ENCODE measurements at regions not wholly inside any gene's neighbourhood (a gene's known extent, or its start where the extent isn't known, plus 50 kb on each side); places are given as distances from the start of the nearest gene placed in this dataset.
A peak's percentile ranks its signal among the peaks of the same experiment; 100 is the strongest.

DNA sequence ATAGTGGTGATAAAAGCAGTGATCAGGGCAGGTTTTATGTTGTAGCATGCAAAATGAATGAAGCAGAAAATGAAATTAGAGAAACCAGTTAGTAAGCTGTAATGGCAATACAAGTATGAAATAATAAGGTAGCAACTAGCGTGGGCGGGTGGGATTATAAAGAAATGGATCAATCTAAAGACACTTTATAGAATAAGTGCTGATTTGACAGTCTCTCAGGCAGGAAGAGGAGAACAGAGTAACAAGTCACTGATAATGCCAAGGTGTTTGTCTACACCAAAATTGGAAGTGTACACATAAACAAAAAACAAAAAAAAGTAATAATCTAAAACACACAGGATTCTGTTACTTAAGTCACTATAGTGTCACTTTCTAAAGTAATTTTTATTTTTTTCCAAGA, 51.0 kb upstream of the PCBP1 start:
- DNase-seq = no peak
- no peaks in the 10 kb centered on the region for H3K36me3 ChIP-seq
- H3K4me1 ChIP-seq = no peaks in the 10 kb centered on the region
- no peaks in the 10 kb centered on the region for H3K9me3 ChIP-seq
- H3K27me3 ChIP-seq = no peaks in the 10 kb centered on the region
- TF ChIP-seq, protein P1, sequence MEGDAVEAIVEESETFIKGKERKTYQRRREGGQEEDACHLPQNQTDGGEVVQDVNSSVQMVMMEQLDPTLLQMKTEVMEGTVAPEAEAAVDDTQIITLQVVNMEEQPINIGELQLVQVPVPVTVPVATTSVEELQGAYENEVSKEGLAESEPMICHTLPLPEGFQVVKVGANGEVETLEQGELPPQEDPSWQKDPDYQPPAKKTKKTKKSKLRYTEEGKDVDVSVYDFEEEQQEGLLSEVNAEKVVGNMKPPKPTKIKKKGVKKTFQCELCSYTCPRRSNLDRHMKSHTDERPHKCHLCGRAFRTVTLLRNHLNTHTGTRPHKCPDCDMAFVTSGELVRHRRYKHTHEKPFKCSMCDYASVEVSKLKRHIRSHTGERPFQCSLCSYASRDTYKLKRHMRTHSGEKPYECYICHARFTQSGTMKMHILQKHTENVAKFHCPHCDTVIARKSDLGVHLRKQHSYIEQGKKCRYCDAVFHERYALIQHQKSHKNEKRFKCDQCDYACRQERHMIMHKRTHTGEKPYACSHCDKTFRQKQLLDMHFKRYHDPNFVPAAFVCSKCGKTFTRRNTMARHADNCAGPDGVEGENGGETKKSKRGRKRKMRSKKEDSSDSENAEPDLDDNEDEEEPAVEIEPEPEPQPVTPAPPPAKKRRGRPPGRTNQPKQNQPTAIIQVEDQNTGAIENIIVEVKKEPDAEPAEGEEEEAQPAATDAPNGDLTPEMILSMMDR (IDR thresholded peaks at IDR 0.05; ENCODE audit: low read depth, low read length) = no peak
- H3K4me3 ChIP-seq (ENCODE audit: low read depth, low read length) = no peak overlapping the region

DNA sequence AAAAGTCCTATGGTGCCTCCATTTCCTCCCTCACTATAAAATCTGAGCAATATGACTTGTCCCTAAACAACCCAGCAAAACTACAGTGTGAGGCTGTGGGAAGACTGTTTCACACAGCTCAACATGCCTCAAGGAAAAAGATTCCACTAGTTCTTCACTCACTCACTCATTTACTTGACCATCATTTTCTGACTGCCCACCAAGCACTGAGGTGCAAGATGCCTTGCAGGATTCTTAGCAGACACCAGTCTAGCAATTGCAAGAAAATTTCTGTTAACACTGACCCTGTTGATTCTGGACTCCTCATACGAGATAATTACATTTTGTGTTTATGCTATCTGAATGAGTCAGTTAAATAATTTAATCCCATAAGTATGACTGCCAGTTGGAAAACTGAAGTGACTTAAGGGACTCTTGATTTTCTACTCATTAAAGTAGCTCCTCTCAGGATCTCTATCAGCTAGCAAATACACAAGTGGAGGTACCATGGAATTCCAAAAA, 51.9 kb upstream of the PCBP1 start:
- Histone ChIP-seq H3K36me3 (no peaks in the 10 kb centered on the region), H3K4me1 (no peaks in the 10 kb centered on the region), H3K27me3 (no peaks in the 10 kb centered on the region), H3K9me3 (no peaks in the 10 kb centered on the region), H3K4me3 (ENCODE audit: low read depth, low read length) (no peak overlapping the region)
- DNase-seq = no peak
- TF ChIP-seq, protein P1 (IDR thresholded peaks at IDR 0.05; ENCODE audit: low read depth, low read length) = no peak

DNA sequence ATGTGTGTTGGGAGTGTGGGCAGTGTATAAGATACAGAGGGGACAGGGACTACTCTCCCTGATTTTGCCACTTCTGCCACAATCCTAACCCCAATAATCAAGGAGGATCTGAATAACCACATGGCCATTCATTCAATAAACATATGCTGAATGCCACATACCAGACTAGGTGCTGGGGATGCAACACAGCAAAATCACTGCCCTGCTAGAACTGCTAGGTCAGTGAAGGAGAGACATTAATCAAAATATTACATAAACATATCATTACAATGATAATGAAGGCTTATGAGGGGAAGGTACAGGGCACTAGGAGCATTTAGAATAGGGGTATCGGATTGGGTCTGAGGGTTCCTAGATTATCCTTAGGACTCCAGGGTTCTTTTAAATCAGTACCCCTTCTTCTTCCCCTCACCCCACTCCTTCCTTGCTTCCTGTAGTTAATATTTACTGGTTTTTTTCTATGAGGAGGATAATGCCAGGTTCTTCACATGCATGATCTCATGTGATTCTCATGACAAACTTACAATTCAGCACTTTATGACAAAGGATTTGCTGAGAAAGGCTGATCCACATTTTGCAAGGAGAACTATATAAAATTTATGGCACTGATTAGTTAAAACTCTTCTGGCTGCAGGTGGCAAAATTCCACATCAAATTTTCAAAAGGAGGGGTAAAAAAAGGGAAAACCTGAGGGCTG, 56.4 kb upstream of the PCBP1 start:
- Histone ChIP-seq H3K36me3 (no peaks in the 10 kb centered on the region), H3K4me1 (no peaks in the 10 kb centered on the region), H3K9me3 (no peaks in the 10 kb centered on the region), H3K4me3 (ENCODE audit: low read depth, low read length) (no peak overlapping the region), H3K27me3 (no peaks in the 10 kb centered on the region)
- no peak for DNase-seq
- TF ChIP-seq, protein P1 (IDR thresholded peaks at IDR 0.05; ENCODE audit: low read depth, low read length) = no peak

DNA sequence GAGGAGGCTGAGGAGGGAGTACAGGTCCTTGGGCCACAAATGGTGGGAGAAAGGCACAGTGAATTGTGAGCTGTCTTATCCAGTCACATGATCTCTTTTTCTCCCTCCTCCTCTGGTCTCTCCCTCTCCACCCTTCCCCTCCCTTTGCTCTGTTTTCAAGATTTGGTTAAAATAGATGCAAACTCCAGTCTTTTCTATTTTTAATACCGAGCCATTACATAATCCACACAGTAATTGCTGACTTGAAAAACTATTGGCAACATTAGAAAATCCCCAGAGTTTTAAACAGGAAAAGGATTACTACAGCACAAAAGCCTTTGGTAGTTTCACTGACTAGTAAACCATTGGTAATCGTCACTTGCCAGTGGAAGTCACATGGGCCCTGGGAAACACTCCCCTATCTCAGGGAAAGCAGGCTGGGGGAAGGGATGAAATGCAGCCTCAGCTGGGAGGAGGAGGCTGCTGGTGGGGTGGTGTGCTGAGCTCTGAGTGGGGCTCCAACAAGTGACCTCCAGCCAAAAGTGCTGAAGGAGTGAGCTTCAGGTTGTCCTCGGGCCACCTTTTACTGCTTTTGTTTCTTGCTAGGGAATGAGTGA, 57.4 kb upstream of the PCBP1 start:
- H3K36me3 ChIP-seq = no peaks in the 10 kb centered on the region
- H3K4me1 ChIP-seq = no peaks in the 10 kb centered on the region
- TF ChIP-seq, protein P1 (IDR thresholded peaks at IDR 0.05; ENCODE audit: low read depth, low read length) = no peak
- no peaks in the 10 kb centered on the region for H3K27me3 ChIP-seq
- no peak overlapping the region for H3K4me3 ChIP-seq (ENCODE audit: low read depth, low read length)
- peak; percentile 42 for DNase-seq
- no peaks in the 10 kb centered on the region for H3K9me3 ChIP-seq

DNA sequence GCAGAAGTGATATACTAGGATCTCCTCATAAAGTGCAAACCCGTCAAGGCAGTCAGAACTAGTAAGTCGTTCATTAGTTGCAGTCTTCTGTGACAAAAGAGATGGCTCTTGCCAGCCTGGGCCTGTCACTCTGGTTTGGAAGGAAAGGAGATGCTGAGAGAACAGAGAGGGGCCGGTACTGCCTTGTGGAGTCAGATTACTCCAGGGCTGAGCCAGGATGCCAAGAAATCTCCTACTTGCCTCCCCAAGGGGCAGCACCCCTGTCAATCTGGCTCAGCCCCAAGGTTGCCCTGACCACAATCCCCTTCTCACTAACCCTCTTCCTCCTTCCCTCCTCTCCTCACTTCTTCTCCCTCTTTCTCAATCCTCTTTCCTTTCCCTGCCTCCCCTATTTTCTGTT, 62.9 kb upstream of the ASPRV1 start:
- no peaks in the 10 kb centered on the region for H3K27me3 ChIP-seq
- no peaks in the 10 kb centered on the region for H3K4me1 ChIP-seq
- TF ChIP-seq, protein P1 (IDR thresholded peaks at IDR 0.05; ENCODE audit: low read depth, low read length) = no peak
- no peak for DNase-seq
- H3K9me3 ChIP-seq = no peaks in the 10 kb centered on the region
- no peak overlapping the region for H3K4me3 ChIP-seq (ENCODE audit: low read depth, low read length)
- no peaks in the 10 kb centered on the region for H3K36me3 ChIP-seq

DNA sequence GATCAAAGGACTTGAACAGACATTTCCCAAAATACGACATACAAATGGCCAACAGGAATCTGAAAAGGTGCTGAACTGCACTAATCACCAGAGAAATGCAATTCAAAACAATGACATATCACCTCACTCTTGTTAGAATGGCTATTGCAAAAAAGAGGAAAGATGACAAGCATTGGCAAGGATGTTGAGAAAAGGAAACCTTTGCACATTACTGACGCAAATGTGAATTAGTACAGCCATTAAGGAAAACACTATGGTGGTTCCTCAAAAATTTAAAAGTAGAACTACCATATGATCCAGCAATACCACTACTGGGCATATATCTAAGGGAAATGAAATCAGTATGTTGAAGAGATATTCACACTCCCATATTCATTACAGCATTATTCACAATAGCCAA, 57.7 kb upstream of the ASPRV1 start:
- H3K9me3 ChIP-seq = no peaks in the 10 kb centered on the region
- TF ChIP-seq, protein P1 (IDR thresholded peaks at IDR 0.05; ENCODE audit: low read depth, low read length) = no peak
- H3K4me3 ChIP-seq (ENCODE audit: low read depth, low read length) = no peak overlapping the region
- no peaks in the 10 kb centered on the region for H3K27me3 ChIP-seq
- no peak for DNase-seq
- no peaks in the 10 kb centered on the region for H3K4me1 ChIP-seq
- no peaks in the 10 kb centered on the region for H3K36me3 ChIP-seq

Data from BE2C (cell line).